Breast epithelium (tissue), 3 donors: ENCODE measurements at regions not wholly inside any gene's neighbourhood (a gene's known extent, or its start where the extent isn't known, plus 50 kb on each side); places are given as distances from the start of the nearest gene placed in this dataset.

Experiments used
- POLR2A ChIP-seq: fragments of 450-650 bp; IDR thresholded peaks from one replicate; pipeline ENCODE4 v1.6.1; 2016; ENCODE audit warnings: antibody characterized with exemption, mild to moderate bottlenecking, moderate library complexity
- POLR2AphosphoS5 ChIP-seq, 3 donors: sonication (generic); formaldehyde crosslinking; IDR thresholded peaks; one replicate each; pipeline ENCODE4 v1.6.1; 2017; ENCODE audit warnings: antibody characterized with exemption in 3 of 3
- TF ChIP-seq, protein P1 (sequence below), 3 donors: fragments of 450-650 bp; IDR thresholded peaks; one replicate each; pipeline ENCODE4 v1.5.1; 2016 to 2017; ENCODE audit warnings: antibody characterized with exemption in 3 of 3, mild to moderate bottlenecking in 3 of 3, moderate library complexity in 3 of 3

DNA sequence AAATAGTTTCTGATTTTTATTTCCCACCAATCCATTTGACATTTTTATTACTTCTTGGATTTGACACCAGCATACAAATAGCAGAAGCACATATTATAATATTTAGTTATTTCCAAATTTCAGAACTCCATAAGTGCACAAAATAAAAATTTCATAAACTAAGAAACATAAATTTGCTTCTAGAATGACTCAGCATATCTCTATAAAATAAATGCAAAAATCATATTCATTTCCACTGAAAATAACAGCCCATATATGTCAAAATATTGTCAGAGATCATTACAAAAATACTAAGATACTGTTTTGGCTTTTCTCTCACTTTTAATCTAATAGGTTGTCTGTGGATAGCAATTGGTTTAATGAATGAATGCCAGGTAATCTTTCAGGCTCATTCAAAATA lies 1654.2 kb downstream of the PCDH19 start:
- TF ChIP-seq, protein P1, sequence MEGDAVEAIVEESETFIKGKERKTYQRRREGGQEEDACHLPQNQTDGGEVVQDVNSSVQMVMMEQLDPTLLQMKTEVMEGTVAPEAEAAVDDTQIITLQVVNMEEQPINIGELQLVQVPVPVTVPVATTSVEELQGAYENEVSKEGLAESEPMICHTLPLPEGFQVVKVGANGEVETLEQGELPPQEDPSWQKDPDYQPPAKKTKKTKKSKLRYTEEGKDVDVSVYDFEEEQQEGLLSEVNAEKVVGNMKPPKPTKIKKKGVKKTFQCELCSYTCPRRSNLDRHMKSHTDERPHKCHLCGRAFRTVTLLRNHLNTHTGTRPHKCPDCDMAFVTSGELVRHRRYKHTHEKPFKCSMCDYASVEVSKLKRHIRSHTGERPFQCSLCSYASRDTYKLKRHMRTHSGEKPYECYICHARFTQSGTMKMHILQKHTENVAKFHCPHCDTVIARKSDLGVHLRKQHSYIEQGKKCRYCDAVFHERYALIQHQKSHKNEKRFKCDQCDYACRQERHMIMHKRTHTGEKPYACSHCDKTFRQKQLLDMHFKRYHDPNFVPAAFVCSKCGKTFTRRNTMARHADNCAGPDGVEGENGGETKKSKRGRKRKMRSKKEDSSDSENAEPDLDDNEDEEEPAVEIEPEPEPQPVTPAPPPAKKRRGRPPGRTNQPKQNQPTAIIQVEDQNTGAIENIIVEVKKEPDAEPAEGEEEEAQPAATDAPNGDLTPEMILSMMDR (IDR thresholded peaks at IDR 0.05): no peak
- TF ChIP-seq POLR2AphosphoS5 (IDR thresholded peaks at IDR 0.05) (no peak), POLR2A (no peak)
